Thoracic aorta (tissue), 2 donors: ENCODE measurements at regions not wholly inside any gene's neighbourhood (a gene's known extent, or its start where the extent isn't known, plus 50 kb on each side); places are given as distances from the start of the nearest gene placed in this dataset.

Source experiments
- ATAC-seq: fragments of 150-250 bp; one replicate; pipeline ENCODE4 v1.8.0; 2017; ENCODE audit warnings: low read depth; ENCODE audit not compliant: insufficient number of reproducible peaks, low FRiP score
- DNase-seq: peaks from one replicate; pipeline ENCODE4 v3.0.0-alpha.2; 2020; ENCODE audit warnings: low spot score
- H3K27ac ChIP-seq, 2 donors: fragments of 200-600 bp; sonication (generic); 1 replicate in 1 of 2; 2 replicates in 1 of 2; pipeline ENCODE4 v1.5.1; 2016; ENCODE audit warnings: mild to moderate bottlenecking in 2 of 2, moderate library complexity in 2 of 2
- H3K27me3 ChIP-seq: fragments of 200-600 bp; sonication (generic); replicated peaks from 2 replicates; pipeline ENCODE4 v1.6.0; 2016; ENCODE audit warnings: mild to moderate bottlenecking; ENCODE audit not compliant: insufficient read depth
- H3K36me3 ChIP-seq: fragments of 200-600 bp; sonication (generic); one replicate; pipeline ENCODE4 v1.5.1; 2016
- H3K4me1 ChIP-seq, 2 donors: fragments of 200-600 bp; sonication (generic); 1 replicate in 1 of 2; 2 replicates in 1 of 2; pipeline versions ENCODE4 v1.5.1 to v1.6.0; 2016; ENCODE audit warnings: low read depth in 2 of 2, mild to moderate bottlenecking in 1 of 2; ENCODE audit not compliant: control insufficient read depth in 1 of 2
- H3K4me3 ChIP-seq: fragments of 200-600 bp; sonication (generic); 2 replicates; pipeline ENCODE4 v1.5.1; 2016; ENCODE audit warnings: mild to moderate bottlenecking
- H3K9me3 ChIP-seq: fragments of 200-600 bp; sonication (generic); 2 replicates; pipeline ENCODE4 v1.5.1; 2016
- TF ChIP-seq, protein P1 (sequence below): fragments of 200-600 bp; sonication (generic); IDR thresholded peaks from one replicate; pipeline ENCODE4 v1.5.1; 2019; ENCODE audit warnings: antibody characterized with exemption

DNA sequence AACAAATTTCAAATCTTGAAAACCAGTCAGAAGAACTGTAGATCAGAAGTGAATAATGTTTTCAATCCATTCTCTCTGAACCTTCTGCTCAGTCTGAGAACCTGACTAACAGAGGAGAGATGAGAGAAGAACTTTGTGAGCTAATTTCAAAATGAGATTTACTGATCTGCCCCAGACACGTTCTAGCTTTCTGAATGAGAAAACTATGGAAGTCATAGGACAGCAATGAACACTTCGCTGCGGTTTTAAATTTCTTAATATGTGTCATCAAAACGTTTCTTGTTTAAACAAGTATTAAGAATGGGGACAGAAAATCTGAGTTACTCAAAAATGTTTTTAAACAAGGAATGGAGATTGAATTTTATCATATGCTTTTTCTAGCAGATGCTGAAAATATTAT is 66.6 kb upstream of the FAR2 start:
- Histone ChIP-seq H3K4me3 (no peak overlapping the region), H3K27me3 (no peaks in the 10 kb centered on the region), H3K27ac (no peak overlapping the region), H3K36me3 (no peaks in the 10 kb centered on the region), H3K9me3 (no peaks in the 10 kb centered on the region), H3K4me1 (no peaks in the 10 kb centered on the region)
- ATAC-seq (no peak), DNase-seq (no peak)
- TF ChIP-seq, protein P1, sequence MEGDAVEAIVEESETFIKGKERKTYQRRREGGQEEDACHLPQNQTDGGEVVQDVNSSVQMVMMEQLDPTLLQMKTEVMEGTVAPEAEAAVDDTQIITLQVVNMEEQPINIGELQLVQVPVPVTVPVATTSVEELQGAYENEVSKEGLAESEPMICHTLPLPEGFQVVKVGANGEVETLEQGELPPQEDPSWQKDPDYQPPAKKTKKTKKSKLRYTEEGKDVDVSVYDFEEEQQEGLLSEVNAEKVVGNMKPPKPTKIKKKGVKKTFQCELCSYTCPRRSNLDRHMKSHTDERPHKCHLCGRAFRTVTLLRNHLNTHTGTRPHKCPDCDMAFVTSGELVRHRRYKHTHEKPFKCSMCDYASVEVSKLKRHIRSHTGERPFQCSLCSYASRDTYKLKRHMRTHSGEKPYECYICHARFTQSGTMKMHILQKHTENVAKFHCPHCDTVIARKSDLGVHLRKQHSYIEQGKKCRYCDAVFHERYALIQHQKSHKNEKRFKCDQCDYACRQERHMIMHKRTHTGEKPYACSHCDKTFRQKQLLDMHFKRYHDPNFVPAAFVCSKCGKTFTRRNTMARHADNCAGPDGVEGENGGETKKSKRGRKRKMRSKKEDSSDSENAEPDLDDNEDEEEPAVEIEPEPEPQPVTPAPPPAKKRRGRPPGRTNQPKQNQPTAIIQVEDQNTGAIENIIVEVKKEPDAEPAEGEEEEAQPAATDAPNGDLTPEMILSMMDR: no peak

DNA sequence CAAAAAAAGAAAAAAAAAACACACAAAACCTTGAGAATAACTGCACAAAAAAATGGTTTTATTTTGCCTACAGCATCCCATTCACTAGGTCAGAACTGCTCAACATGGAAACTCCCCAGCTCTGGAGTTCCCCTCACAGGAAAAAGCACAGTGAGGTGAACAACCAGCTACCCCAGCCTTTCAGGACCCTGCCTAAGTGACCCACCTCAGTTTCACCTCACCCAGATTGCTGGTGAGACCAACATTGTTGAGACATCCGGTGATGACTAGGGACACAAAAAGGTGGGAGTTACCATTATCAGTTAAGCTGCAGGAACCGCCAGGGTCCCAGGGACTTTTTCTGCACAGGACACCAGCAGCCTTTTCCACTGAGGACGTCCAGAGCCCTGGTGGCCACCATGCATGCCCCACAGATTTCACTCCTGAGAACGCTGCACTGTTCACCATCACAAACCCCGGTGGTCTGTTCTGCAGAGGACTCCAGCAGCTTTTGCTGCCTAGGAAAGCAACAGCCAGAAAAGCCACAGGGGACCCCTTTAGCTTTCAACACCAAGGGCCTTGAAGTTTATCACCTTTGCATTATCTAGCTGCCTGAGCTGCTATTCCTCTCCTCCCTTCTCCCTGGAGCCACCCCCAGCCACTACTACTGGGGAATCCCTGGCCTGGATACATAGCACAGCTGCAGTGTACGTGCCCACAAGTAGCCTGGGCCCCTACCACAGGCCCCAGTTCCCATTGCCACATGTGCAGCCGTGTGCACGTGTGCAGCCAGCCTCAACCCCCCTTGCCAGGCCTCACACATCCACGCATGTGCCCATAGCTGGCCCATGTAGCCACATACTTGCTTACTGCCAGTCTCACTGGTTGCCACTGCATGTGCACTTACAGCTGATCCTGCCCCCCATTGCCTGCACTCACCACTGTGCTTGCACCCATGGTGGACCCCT is 62.5 kb upstream of the FAR2 start:
- H3K4me1 ChIP-seq: no peaks in the 10 kb centered on the region
- no peak overlapping the region for H3K4me3 ChIP-seq
- no peak overlapping the region for H3K27ac ChIP-seq
- ATAC-seq (no peak), DNase-seq (no peak)
- no peaks in the 10 kb centered on the region for H3K9me3 ChIP-seq
- TF ChIP-seq, protein P1: no peak
- no peaks in the 10 kb centered on the region for H3K36me3 ChIP-seq
- H3K27me3 ChIP-seq: no peaks in the 10 kb centered on the region

DNA sequence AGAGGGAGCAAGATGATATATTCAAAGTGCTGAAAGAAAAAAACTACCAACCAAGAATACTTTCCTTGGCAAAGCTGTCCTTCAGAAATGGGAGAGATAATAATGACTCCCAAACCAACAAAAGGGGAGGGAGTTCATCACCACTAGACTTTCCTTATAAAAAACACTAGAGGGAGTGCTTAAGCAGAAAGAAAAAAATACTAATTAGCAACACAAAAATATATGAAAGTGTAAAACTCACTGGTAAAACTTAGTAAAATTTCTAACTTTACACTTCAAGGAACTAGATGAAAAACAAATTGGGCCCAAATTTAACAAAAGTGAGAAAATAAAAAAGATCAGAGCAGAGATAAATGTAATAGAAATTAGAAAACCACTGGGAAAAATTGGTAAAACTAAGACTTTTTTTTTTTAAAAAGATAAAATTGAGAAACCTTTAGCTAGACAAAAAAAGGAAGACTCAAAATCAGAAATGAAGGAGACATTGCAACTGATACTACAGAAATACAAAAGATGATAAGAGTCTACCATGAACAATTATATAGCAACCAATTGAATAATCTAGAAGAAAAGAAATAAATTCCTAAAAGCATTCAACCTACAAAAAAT is 60.4 kb upstream of the FAR2 start:
- H3K4me3 ChIP-seq: no peak overlapping the region
- H3K27ac ChIP-seq: no peak overlapping the region
- no peaks in the 10 kb centered on the region for H3K4me1 ChIP-seq
- H3K27me3 ChIP-seq: no peaks in the 10 kb centered on the region
- no peaks in the 10 kb centered on the region for H3K36me3 ChIP-seq
- DNase-seq (no peak), ATAC-seq (no peak)
- no peaks in the 10 kb centered on the region for H3K9me3 ChIP-seq
- TF ChIP-seq, protein P1: no peak
